HCT116 (cell line): ENCODE measurements at regions not wholly inside any gene's neighbourhood (a gene's known extent, or its start where the extent isn't known, plus 50 kb on each side); places are given as distances from the start of the nearest gene placed in this dataset.

Source experiments
- ATAC-seq: fragments of 200-7000 bp; cut with Tn5 transposase; 2 replicates; pipeline ENCODE4 v1.9.1; 2020; ENCODE audit warnings: mild to moderate bottlenecking, moderate library complexity
- BruUV-seq: library from RNA; stranded (reverse); fragments of 400-500 nt; replicated peaks from 2 replicates; lab custom pipeline; 2021; lab: Mats Ljungman, UMichigan
- CTCF ChIA-PET: fragments of 300-600 bp; sonication (Branson Sonifier 250); formaldehyde crosslinking; loops from one replicate; lab custom pipeline; 2021; ENCODE audit warnings: antibody characterized with exemption; lab: Charles Lee
- POLR2A ChIA-PET: fragments of 300-600, 350-600 bp; sonication (Branson Sonifier 250); formaldehyde crosslinking; loops from one replicate; lab custom pipeline; 2021; ENCODE audit warnings: antibody characterized with exemption; lab: Charles Lee
- RAD21 ChIA-PET, 2 experiments: fragments of 300-600 bp; sonication (Branson Sonifier 250); formaldehyde crosslinking; loops; one replicate each; lab custom pipeline; 2023; ENCODE audit warnings: low total read pairs in 2 of 2; ENCODE audit not compliant: uncharacterized antibody in 2 of 2, unreplicated experiment in 2 of 2, low non-redundant PET in 1 of 2; lab: Charles Lee
- DNase-seq: peaks from one replicate; pipeline ENCODE4 v3.0.0-alpha.2; 2010; ENCODE audit warnings: low read depth, low spot score
- H2AFZ ChIP-seq: fragments of 200-600 bp; shearing (Covaris generic), sonication (generic); 2 replicates; pipeline ENCODE4 v1.6.1; 2017; ENCODE audit warnings: low read depth, mixed run types, mixed read lengths, antibody characterized with exemption, low read length; ENCODE audit not compliant: poor library complexity, severe bottlenecking
- H3K27ac ChIP-seq: 2 replicates; pipeline ENCODE4 v1.5.1; 2012; ENCODE audit warnings: low read depth, low read length
- H3K27me3 ChIP-seq: fragments of 200-600 bp; sonication (generic); 2 replicates; pipeline ENCODE4 v1.6.1; 2016; ENCODE audit warnings: mixed run types, low read length, mixed read lengths; ENCODE audit not compliant: insufficient read depth
- H3K36me3 ChIP-seq, 2 experiments: fragments of 200-500 bp in 1 of 2; fragments of 200-600 bp in 1 of 2; sonication (Bioruptor generic) in 1 of 2; sonication (generic) in 1 of 2; 2 replicates each; pipeline versions ENCODE4 v1.5.1 to v1.6.1; 2014 to 2016; ENCODE audit warnings: low read length in 2 of 2, inconsistent platforms in 1 of 2, mixed read lengths in 1 of 2, mixed run types in 1 of 2; ENCODE audit not compliant: insufficient read depth in 2 of 2, control insufficient read depth in 1 of 2
- H3K4me1 ChIP-seq, 2 experiments: fragments of 200-600 bp in 1 of 2; sonication (generic) in 1 of 2; 2 replicates each; pipeline versions ENCODE4 v1.5.1 to v1.6.1; 2012 to 2017; ENCODE audit warnings: low read length in 2 of 2, inconsistent platforms in 1 of 2, mild to moderate bottlenecking in 1 of 2, mixed read lengths in 1 of 2, mixed run types in 1 of 2, moderate library complexity in 1 of 2; ENCODE audit not compliant: insufficient read depth in 2 of 2, control insufficient read depth in 1 of 2
- H3K4me2 ChIP-seq: fragments of 200-600 bp; sonication (generic); 2 replicates; pipeline ENCODE4 v1.6.1; 2017; ENCODE audit warnings: mixed run types, low read length, mixed read lengths
- H3K4me3 ChIP-seq, 2 experiments: fragments of 200-600 bp in 1 of 2; sonication (generic) in 1 of 2; replicated peaks in 1 of 2; 2 replicates each; pipeline ENCODE4 v1.5.1; 2011 to 2016; ENCODE audit warnings: low read length in 2 of 2, control low read depth in 1 of 2, low read depth in 1 of 2, mild to moderate bottlenecking in 1 of 2, mixed read lengths in 1 of 2, mixed run types in 1 of 2
- H3K79me2 ChIP-seq: fragments of 200-600 bp; sonication (generic); 2 replicates; pipeline ENCODE4 v1.6.1; 2017; ENCODE audit warnings: mild to moderate bottlenecking, mixed run types, low read length, moderate library complexity, mixed read lengths; ENCODE audit not compliant: insufficient read depth
- H3K9ac ChIP-seq: fragments of 200-600 bp; sonication (generic); 2 replicates; pipeline ENCODE4 v1.6.1; 2016; ENCODE audit warnings: low read length, mixed read lengths
- H3K9me2 ChIP-seq: fragments of 200-600 bp; sonication (generic), shearing (Covaris generic); 2 replicates; pipeline ENCODE4 v1.6.1; 2017; ENCODE audit warnings: mixed run types, mild to moderate bottlenecking, moderate library complexity; ENCODE audit not compliant: insufficient read depth
- H3K9me3 ChIP-seq, 2 experiments: fragments of 200-500 bp in 1 of 2; fragments of 200-600 bp in 1 of 2; sonication (Bioruptor generic) in 1 of 2; sonication (generic) in 1 of 2; 2 replicates each; pipeline ENCODE4 v1.6.1; 2014 to 2017; ENCODE audit warnings: low read length in 2 of 2, mixed read lengths in 2 of 2, inconsistent platforms in 1 of 2, low read depth in 1 of 2, mild to moderate bottlenecking in 1 of 2, mixed run types in 1 of 2, moderate library complexity in 1 of 2; ENCODE audit not compliant: control insufficient read depth in 1 of 2, insufficient read depth in 1 of 2
- H4K20me1 ChIP-seq: fragments of 200-600 bp; sonication (generic), shearing (Covaris generic); 2 replicates; pipeline ENCODE4 v1.6.1; 2017; ENCODE audit warnings: mixed run types, mild to moderate bottlenecking, moderate library complexity; ENCODE audit not compliant: insufficient read depth
- ATF3 ChIP-seq: IDR thresholded peaks from 2 replicates; pipeline ENCODE4 v1.6.1; 2012
- EZH2phosphoT487 ChIP-seq: fragments of 200-600 bp; IDR thresholded peaks from 2 replicates; pipeline ENCODE4 v1.6.1; 2018; ENCODE audit warnings: antibody characterized with exemption, borderline replicate concordance
- JUND ChIP-seq: IDR thresholded peaks from 2 replicates; pipeline ENCODE4 v1.6.1; 2012
- YY1 ChIP-seq: IDR thresholded peaks from 2 replicates; pipeline ENCODE4 v1.6.1; 2011; ENCODE audit warnings: low read length, low read depth, moderate library complexity, mild to moderate bottlenecking; ENCODE audit not compliant: insufficient replicate concordance; ENCODE audit errors: extremely low read depth
- ZNF274 ChIP-seq: fragments of 200-500 bp; sonication (Bioruptor generic); IDR thresholded peaks from 2 replicates; pipeline ENCODE4 v1.6.1; 2014; ENCODE audit warnings: mild to moderate bottlenecking, low read depth, low read length, inconsistent platforms
- intact Hi-C: fragments of 100-400 bp; cut with micrococcal nuclease; formaldehyde crosslinking; loops from 2 replicates; pipeline ENCODE4 v1.10.0; 2022
- TF ChIP-seq, protein P1 (sequence below): IDR thresholded peaks from 2 replicates; pipeline ENCODE4 v1.6.1; 2012
- TF ChIP-seq, protein P2 (sequence below): IDR thresholded peaks from 2 replicates; pipeline ENCODE4 v1.6.1; 2011; ENCODE audit warnings: mild to moderate bottlenecking, low read length, moderate library complexity; ENCODE audit not compliant: insufficient replicate concordance; ENCODE audit errors: extremely low read depth
- TF ChIP-seq, protein P3 (sequence below): IDR thresholded peaks from 2 replicates; pipeline ENCODE4 v1.6.1; 2012; ENCODE audit warnings: low read depth

GRCh38 chr3:154792828-154793227 lies 287.3 kb upstream of the MME start:
- H3K36me3 ChIP-seq: no peaks in the 10 kb centered on the region
- H3K27me3 ChIP-seq: no peaks in the 10 kb centered on the region
- H2AFZ ChIP-seq: no peak overlapping the region
- TF ChIP-seq ATF3 (no peak), EZH2phosphoT487 (no peak), YY1 (no peak), ZNF274 (no peak), JUND (no peak)
- TF ChIP-seq, protein P1, sequence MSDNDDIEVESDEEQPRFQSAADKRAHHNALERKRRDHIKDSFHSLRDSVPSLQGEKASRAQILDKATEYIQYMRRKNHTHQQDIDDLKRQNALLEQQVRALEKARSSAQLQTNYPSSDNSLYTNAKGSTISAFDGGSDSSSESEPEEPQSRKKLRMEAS: no peak
- TF ChIP-seq, protein P2, sequence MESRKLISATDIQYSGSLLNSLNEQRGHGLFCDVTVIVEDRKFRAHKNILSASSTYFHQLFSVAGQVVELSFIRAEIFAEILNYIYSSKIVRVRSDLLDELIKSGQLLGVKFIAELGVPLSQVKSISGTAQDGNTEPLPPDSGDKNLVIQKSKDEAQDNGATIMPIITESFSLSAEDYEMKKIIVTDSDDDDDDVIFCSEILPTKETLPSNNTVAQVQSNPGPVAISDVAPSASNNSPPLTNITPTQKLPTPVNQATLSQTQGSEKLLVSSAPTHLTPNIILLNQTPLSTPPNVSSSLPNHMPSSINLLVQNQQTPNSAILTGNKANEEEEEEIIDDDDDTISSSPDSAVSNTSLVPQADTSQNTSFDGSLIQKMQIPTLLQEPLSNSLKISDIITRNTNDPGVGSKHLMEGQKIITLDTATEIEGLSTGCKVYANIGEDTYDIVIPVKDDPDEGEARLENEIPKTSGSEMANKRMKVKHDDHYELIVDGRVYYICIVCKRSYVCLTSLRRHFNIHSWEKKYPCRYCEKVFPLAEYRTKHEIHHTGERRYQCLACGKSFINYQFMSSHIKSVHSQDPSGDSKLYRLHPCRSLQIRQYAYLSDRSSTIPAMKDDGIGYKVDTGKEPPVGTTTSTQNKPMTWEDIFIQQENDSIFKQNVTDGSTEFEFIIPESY: no peak
- TF ChIP-seq, protein P3, sequence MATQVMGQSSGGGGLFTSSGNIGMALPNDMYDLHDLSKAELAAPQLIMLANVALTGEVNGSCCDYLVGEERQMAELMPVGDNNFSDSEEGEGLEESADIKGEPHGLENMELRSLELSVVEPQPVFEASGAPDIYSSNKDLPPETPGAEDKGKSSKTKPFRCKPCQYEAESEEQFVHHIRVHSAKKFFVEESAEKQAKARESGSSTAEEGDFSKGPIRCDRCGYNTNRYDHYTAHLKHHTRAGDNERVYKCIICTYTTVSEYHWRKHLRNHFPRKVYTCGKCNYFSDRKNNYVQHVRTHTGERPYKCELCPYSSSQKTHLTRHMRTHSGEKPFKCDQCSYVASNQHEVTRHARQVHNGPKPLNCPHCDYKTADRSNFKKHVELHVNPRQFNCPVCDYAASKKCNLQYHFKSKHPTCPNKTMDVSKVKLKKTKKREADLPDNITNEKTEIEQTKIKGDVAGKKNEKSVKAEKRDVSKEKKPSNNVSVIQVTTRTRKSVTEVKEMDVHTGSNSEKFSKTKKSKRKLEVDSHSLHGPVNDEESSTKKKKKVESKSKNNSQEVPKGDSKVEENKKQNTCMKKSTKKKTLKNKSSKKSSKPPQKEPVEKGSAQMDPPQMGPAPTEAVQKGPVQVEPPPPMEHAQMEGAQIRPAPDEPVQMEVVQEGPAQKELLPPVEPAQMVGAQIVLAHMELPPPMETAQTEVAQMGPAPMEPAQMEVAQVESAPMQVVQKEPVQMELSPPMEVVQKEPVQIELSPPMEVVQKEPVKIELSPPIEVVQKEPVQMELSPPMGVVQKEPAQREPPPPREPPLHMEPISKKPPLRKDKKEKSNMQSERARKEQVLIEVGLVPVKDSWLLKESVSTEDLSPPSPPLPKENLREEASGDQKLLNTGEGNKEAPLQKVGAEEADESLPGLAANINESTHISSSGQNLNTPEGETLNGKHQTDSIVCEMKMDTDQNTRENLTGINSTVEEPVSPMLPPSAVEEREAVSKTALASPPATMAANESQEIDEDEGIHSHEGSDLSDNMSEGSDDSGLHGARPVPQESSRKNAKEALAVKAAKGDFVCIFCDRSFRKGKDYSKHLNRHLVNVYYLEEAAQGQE: no peak
- CTCF ChIA-PET: no interaction called here
- no peak overlapping the region for H3K27ac ChIP-seq
- ATAC-seq: no peak
- H3K9me3 ChIP-seq: no peaks in the 10 kb centered on the region
- H4K20me1 ChIP-seq: no peaks in the 10 kb centered on the region
- BruUV-seq: no TSS peak
- H3K4me1 ChIP-seq: no peaks in the 10 kb centered on the region
- H3K79me2 ChIP-seq: no peaks in the 10 kb centered on the region
- intact Hi-C loops: no loop called here
- no peaks in the 10 kb centered on the region for H3K9me2 ChIP-seq
- no peak overlapping the region for H3K9ac ChIP-seq
- no peak overlapping the region for H3K4me2 ChIP-seq
- POLR2A ChIA-PET: no interaction called here
- RAD21 ChIA-PET: no interaction called here
- H3K4me3 ChIP-seq: no peak overlapping the region
- DNase-seq: no peak
